ENCODE measurements at regions not wholly inside any gene's neighbourhood (a gene's known extent, or its start where the extent isn't known, plus 50 kb on each side); places are given as distances from the start of the nearest gene placed in this dataset.

- no peak for DNase-seq
- Histone ChIP-seq H4K20me1 (ENCODE audit: low read length) (no peaks in the 10 kb centered on the region), H3K9me2 (replicated peaks; ENCODE audit: low read length) (no peaks in the 10 kb centered on the region), H2AFZ (ENCODE audit: low read length) (no peak overlapping the region), H3K4me3 (ENCODE audit: low read length) (no peak overlapping the region), H3K4me1 (ENCODE audit: insufficient read depth, low read length) (no peaks in the 10 kb centered on the region), H3K9me3 (ENCODE audit: low read length) (0 out of 2 replicates have a peak, but pooled peaks cover 7% of the 10 kb centered on the region), H3K27ac (ENCODE audit: low read length) (no peak overlapping the region), H3K79me2 (ENCODE audit: low read length) (no peaks in the 10 kb centered on the region), H3K9ac (ENCODE audit: low read length) (no peak overlapping the region), H3K4me2 (ENCODE audit: low read length) (no peak overlapping the region), H3K27me3 (ENCODE audit: low read length) (no peaks in the 10 kb centered on the region), H3F3A (ENCODE audit: low read length, unreplicated experiment) (no peaks in the 10 kb centered on the region), H3K36me3 (ENCODE audit: low read depth, low read length) (no peaks in the 10 kb centered on the region)
- TF ChIP-seq EZH2phosphoT487 (IDR thresholded peaks at IDR 0.05; ENCODE audit: borderline replicate concordance, low read length) (no peak), EZH2 (IDR thresholded peaks at IDR 0.05; ENCODE audit: low read length, unreplicated experiment) (no peak), CTCF (conservative IDR thresholded peaks at IDR 0.05; ENCODE audit: low read depth, low read length) (no peak)
- no peak for ATAC-seq
- BruUV-seq (replicated peaks): no TSS peak
- ChIA-PET CTCF (no interaction called here), POLR2A (ENCODE audit: unreplicated experiment) (no interaction called here)
- intact Hi-C loops (cut with micrococcal nuclease): no loop called here
These were observed 770.8 kb upstream of the TENM4 start for GRCh38 chr11:80211673-80212072.

- POLR2A ChIA-PET (ENCODE audit: unreplicated experiment): no interaction called here
- no peak overlapping the region for H2AFZ ChIP-seq (ENCODE audit: low read length)
These were observed 763.2 kb upstream of the TENM4 start for GRCh38 chr11:80204021-80204420.

More at GRCh38 chr11:80204021-80204420, 763.2 kb upstream of the TENM4 start:
- Histone ChIP-seq H3K4me1 (ENCODE audit: insufficient read depth, low read length) (no peaks in the 10 kb centered on the region), H3K27ac (ENCODE audit: low read length) (no peak overlapping the region), H3K27me3 (ENCODE audit: low read length) (no peaks in the 10 kb centered on the region), H3K9me3 (ENCODE audit: low read length) (0 out of 2 replicates have a peak, but pooled peaks cover 10% of the 10 kb centered on the region), H3K4me2 (ENCODE audit: low read length) (no peak overlapping the region), H3K36me3 (ENCODE audit: low read depth, low read length) (no peaks in the 10 kb centered on the region), H3K79me2 (ENCODE audit: low read length) (no peaks in the 10 kb centered on the region), H3K4me3 (ENCODE audit: low read length) (no peak overlapping the region), H3K9me2 (replicated peaks; ENCODE audit: low read length) (no peaks in the 10 kb centered on the region), H3K9ac (ENCODE audit: low read length) (no peak overlapping the region), H4K20me1 (ENCODE audit: low read length) (no peaks in the 10 kb centered on the region), H3F3A (ENCODE audit: low read length, unreplicated experiment) (no peaks in the 10 kb centered on the region)
- intact Hi-C loops (cut with micrococcal nuclease): no loop called here
- no peak for ATAC-seq
- BruUV-seq (replicated peaks): no TSS peak
- CTCF ChIA-PET: no interaction called here
- no peak for DNase-seq
- TF ChIP-seq EZH2phosphoT487 (IDR thresholded peaks at IDR 0.05; ENCODE audit: borderline replicate concordance, low read length): no peak
- no peak for TF ChIP-seq CTCF (conservative IDR thresholded peaks at IDR 0.05; ENCODE audit: low read depth, low read length)
- TF ChIP-seq EZH2 (IDR thresholded peaks at IDR 0.05; ENCODE audit: low read length, unreplicated experiment): no peak

All from PC-3 (cell line).